BE2C (cell line): ENCODE measurements at regions not wholly inside any gene's neighbourhood (a gene's known extent, or its start where the extent isn't known, plus 50 kb on each side); places are given as distances from the start of the nearest gene placed in this dataset.

Experiments
- DNase-seq: peaks from one replicate; pipeline ENCODE4 v3.0.0-alpha.2; 2020
- H3K27me3 ChIP-seq: fragments of 250-450 bp; sonication (Bioruptor Pico); 2 replicates; pipeline ENCODE4 v1.5.1; 2020; ENCODE audit warnings: mild to moderate bottlenecking
- H3K36me3 ChIP-seq: fragments of 250-450 bp; sonication (Bioruptor Pico); 2 replicates; pipeline ENCODE4 v1.5.1; 2020; ENCODE audit warnings: mild to moderate bottlenecking
- H3K4me1 ChIP-seq: fragments of 250-450 bp; sonication (Bioruptor Pico); 2 replicates; pipeline ENCODE4 v1.5.1; 2020
- H3K4me3 ChIP-seq: 2 replicates; pipeline ENCODE4 v1.5.1; 2011; ENCODE audit warnings: low read depth, low read length
- H3K9me3 ChIP-seq: fragments of 250-450 bp; sonication (Bioruptor Pico); 2 replicates; pipeline ENCODE4 v1.5.1; 2020
- CTCF ChIP-seq: IDR thresholded peaks from 2 replicates; pipeline ENCODE4 v1.5.1; 2012; ENCODE audit warnings: mild to moderate bottlenecking, low read depth, low read length

DNA sequence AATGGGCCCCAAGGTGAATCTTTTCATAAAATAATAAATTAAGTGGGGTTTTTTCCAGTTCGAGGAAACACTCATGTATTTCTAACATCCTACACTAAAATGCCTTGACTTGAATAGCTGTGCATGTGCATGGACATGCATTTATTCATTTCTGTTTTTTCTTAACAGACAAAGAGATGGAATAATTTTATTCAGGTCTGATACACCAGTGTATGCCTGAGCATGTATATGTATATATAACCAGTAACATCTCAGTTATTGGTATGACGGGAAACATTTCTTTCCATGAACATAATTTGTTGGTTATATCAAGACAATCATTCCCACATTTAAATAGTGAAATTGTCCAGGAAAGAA is 468.7 kb upstream of the TNP1 start:
- Histone ChIP-seq H3K4me3 (no peak overlapping the region), H3K4me1 (peaks cover 23% of the 10 kb centered on the region), H3K9me3 (no peaks in the 10 kb centered on the region), H3K27me3 (no peaks in the 10 kb centered on the region), H3K36me3 (no peaks in the 10 kb centered on the region)
- DNase-seq, result no peak
- no peak for TF ChIP-seq CTCF

DNA sequence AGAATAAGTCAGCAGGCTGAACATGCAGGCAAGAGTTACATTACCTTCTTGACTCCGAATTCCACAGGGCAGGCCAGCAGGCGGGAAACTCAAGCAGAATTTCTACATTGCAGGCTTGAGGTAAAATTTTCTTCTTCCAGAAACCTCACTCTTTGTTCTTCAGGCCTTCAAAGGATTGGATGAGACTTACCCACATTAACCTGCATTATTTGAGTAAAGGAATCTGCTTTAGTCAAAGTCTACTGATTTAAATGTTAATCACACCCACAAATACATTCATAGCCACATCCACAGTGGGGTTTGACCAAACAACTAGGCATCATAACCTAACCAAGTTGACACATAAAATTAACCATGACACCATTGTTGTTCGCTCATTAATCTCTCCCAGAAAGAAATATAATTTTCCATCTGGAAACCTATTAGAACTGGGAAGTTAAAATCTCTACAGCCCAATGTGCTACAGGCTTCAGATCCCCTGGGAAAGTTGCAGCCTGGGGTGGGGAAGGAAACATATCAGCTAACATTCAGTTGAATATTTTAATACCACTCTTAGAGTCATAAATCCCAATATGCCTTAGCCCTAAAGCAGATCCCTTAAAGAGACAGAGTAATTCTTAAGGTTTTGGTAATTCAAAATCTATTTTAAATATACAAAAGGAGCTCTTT is 468.2 kb upstream of the TNP1 start:
- no peak for TF ChIP-seq CTCF
- Histone ChIP-seq H3K36me3 (no peaks in the 10 kb centered on the region), H3K4me3 (no peak overlapping the region), H3K9me3 (no peaks in the 10 kb centered on the region), H3K27me3 (no peaks in the 10 kb centered on the region), H3K4me1 (peaks cover 23% of the 10 kb centered on the region)
- DNase-seq, result no peak

GRCh38 chr2:217326238-217327022 is 466.6 kb upstream of the TNP1 start:
- no peak for DNase-seq
- Histone ChIP-seq H3K9me3 (no peaks in the 10 kb centered on the region), H3K36me3 (no peaks in the 10 kb centered on the region), H3K4me1 (peaks cover 23% of the 10 kb centered on the region), H3K27me3 (no peaks in the 10 kb centered on the region), H3K4me3 (no peak overlapping the region)
- no peak for TF ChIP-seq CTCF

DNA sequence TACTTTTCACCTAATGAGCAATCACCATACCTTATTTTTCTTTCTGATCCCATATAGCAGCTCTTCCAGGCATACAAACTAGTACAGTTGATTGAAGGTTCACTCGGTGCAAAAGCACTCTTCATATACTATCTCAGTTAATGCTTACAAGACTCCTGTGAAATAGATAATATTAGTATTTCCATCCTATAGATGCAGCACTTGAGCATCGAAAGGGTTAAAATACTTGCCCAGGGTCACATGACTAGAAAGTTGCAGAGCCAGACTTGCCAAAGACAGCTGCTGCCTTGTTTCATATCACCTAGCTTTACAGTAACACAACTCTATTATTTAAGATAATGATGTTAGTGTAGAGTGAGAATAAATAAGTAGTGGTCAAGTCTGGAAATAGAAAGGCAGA is 466.0 kb upstream of the TNP1 start:
- Histone ChIP-seq H3K36me3 (no peaks in the 10 kb centered on the region), H3K9me3 (no peaks in the 10 kb centered on the region), H3K4me3 (no peak overlapping the region), H3K4me1 (peaks cover 23% of the 10 kb centered on the region), H3K27me3 (no peaks in the 10 kb centered on the region)
- no peak for DNase-seq
- no peak for TF ChIP-seq CTCF

DNA sequence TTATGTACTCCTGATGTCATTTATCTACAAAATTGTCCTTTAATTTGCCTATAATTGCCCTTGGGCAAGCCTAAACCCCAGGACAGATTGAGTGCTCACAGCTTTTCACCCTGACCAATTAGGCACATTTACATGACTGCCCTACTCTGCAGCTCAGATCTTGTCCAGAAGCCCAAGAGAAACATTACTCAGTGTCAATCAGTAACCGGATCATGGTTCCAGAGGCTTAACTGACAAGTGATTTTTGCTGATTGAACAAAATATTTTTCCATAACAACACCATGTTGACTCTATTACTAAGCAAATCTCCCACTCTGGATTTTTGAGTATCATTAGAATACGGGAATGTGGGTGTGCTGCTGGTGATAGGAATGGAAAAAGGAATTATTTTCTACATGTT is 465.4 kb upstream of the TNP1 start:
- H3K36me3 ChIP-seq, result no peaks in the 10 kb centered on the region
- H3K4me3 ChIP-seq, result no peak overlapping the region
- peaks cover 23% of the 10 kb centered on the region for H3K4me1 ChIP-seq
- TF ChIP-seq CTCF, result no peak
- H3K9me3 ChIP-seq, result no peaks in the 10 kb centered on the region
- DNase-seq, result no peak
- H3K27me3 ChIP-seq, result no peaks in the 10 kb centered on the region

DNA sequence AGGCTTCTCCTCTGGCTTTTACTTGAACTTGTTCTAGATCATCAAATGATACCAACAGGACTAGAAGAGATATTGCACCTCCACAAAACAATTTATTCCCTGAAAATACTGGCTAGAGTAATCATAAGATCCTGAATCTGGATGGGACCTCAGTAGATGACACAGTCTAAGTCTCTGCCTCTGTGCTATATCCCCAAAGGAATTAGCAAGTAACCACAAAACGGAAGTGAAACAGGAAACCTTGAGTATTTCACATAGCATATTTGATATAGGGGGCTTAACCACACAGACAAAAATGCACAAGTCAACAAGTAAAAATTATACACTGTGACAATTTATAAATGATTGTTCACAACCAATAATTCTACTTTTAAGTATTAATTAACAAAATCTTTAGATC is 456.9 kb upstream of the TNP1 start:
- no peaks in the 10 kb centered on the region for H3K9me3 ChIP-seq
- no peaks in the 10 kb centered on the region for H3K27me3 ChIP-seq
- no peaks in the 10 kb centered on the region for H3K4me1 ChIP-seq
- H3K36me3 ChIP-seq, result no peaks in the 10 kb centered on the region
- TF ChIP-seq CTCF, result no peak
- no peak for DNase-seq
- H3K4me3 ChIP-seq, result no peak overlapping the region
